Mucosa of descending colon (tissue), 3 donors: ENCODE measurements at regions not wholly inside any gene's neighbourhood (a gene's known extent, or its start where the extent isn't known, plus 50 kb on each side); places are given as distances from the start of the nearest gene placed in this dataset.
"Not testable (repeated sequence)": the region's sequence is repeated elsewhere in the genome, so short reads cannot be mapped to it uniquely, and the experiment has no call there.

Experiments used
- ATAC-seq: fragments of 200-7000 bp; cut with Tn5 transposase; one replicate; pipeline ENCODE4 v1.9.1; 2020; ENCODE audit warnings: mild to moderate bottlenecking, moderate library complexity
- DNase-seq, 3 donors: peaks; one replicate each; pipeline ENCODE4 v3.0.0-alpha.2; 2020
- H3K36me3 ChIP-seq: fragments of 200-600 bp; one replicate; pipeline ENCODE4 v1.8.0; 2021; ENCODE audit warnings: low read depth, mild to moderate bottlenecking
- H3K4me1 ChIP-seq: fragments of 200-600 bp; one replicate; pipeline ENCODE4 v1.8.0; 2021; ENCODE audit warnings: low read depth, mild to moderate bottlenecking
- H3K4me3 ChIP-seq: fragments of 200-600 bp; one replicate; pipeline ENCODE4 v1.8.0; 2021; ENCODE audit warnings: mild to moderate bottlenecking
- H3K9me3 ChIP-seq: fragments of 200-600 bp; one replicate; pipeline ENCODE4 v1.8.0; 2021; ENCODE audit warnings: mild to moderate bottlenecking
- intact Hi-C, 2 donors: fragments of 100-400 bp; cut with DNase I in 1 of 2; cut with micrococcal nuclease in 1 of 2; formaldehyde crosslinking; loops; one replicate each; pipeline versions ENCODE4 v1.11.0 to v1.11.1; 2022; cut with DNase I, micrococcal nuclease
- TF ChIP-seq, protein P1 (sequence below): fragments of 200-600 bp; IDR thresholded peaks from one replicate; pipeline ENCODE4 v1.8.0; 2022; ENCODE audit warnings: antibody characterized with exemption, mild to moderate bottlenecking
- donor health status: DM: no; HTN: no; CAD: no; lungs with moderate emphysema.
- donor health status: DM: no; HTN: no; CAD: no.
- donor health status: DM: no; HTN: yes; CAD: no.

GRCh38 chr9:94181408-94182181 is 77.5 kb upstream of the ZNF169 start:
- Histone ChIP-seq H3K4me3 (no peak overlapping the region), H3K4me1 (no peaks in the 10 kb centered on the region), H3K9me3 (no peaks in the 10 kb centered on the region), H3K36me3 (no peaks in the 10 kb centered on the region)
- intact Hi-C loops, result no loop called here
- DNase-seq (no peak), ATAC-seq (peak; percentile 18)
- TF ChIP-seq, protein P1, sequence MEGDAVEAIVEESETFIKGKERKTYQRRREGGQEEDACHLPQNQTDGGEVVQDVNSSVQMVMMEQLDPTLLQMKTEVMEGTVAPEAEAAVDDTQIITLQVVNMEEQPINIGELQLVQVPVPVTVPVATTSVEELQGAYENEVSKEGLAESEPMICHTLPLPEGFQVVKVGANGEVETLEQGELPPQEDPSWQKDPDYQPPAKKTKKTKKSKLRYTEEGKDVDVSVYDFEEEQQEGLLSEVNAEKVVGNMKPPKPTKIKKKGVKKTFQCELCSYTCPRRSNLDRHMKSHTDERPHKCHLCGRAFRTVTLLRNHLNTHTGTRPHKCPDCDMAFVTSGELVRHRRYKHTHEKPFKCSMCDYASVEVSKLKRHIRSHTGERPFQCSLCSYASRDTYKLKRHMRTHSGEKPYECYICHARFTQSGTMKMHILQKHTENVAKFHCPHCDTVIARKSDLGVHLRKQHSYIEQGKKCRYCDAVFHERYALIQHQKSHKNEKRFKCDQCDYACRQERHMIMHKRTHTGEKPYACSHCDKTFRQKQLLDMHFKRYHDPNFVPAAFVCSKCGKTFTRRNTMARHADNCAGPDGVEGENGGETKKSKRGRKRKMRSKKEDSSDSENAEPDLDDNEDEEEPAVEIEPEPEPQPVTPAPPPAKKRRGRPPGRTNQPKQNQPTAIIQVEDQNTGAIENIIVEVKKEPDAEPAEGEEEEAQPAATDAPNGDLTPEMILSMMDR, result no peak

GRCh38 chr9:94182532-94182931 is 76.6 kb upstream of the ZNF169 start:
- Histone ChIP-seq H3K4me3 (no peak overlapping the region), H3K36me3 (no peaks in the 10 kb centered on the region), H3K4me1 (no peaks in the 10 kb centered on the region), H3K9me3 (no peaks in the 10 kb centered on the region)
- TF ChIP-seq, protein P1, result no peak
- DNase-seq (no peak), ATAC-seq (peak; percentile 37)
- intact Hi-C loops, result no loop called here

DNA sequence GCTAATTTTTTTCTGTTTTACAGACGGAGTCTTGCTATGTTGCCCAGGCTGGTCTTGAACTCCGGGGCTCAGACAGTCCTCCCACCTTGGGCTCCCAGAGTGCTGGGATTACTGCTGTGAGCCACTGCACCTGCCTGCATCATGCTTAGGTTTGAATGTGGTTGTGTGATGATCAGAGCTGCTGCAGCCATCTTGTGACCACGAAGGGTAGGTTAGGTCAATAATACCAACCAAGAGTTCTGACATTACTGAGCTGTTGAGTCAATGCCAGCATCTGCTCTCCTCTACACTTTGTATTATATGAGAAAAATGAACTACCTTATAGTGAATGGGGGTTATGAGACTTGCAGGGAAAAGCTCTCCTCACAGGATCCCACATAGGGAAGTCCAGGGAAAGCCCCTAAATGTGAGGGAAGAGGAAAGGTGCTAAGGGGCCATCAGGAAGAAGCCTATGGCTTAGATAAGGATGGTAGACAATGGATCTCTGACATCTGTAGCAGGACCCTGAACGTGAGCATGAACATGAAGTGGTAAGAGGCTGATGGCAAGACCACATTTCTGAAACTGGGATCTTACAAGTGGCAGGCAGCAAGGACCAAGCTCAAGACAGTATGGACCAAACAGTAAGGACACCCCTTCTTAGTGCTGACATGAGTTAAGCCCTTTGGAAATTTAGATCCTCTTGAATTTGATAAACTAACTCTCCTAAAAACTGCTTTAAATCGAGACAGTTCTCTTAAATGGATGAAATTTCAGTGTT is 75.7 kb upstream of the ZNF169 start:
- Histone ChIP-seq H3K4me3 (no peak overlapping the region), H3K36me3 (no peaks in the 10 kb centered on the region), H3K4me1 (no peaks in the 10 kb centered on the region), H3K9me3 (no peaks in the 10 kb centered on the region)
- DNase-seq (no peak), ATAC-seq (no peak)
- TF ChIP-seq, protein P1, result no peak
- intact Hi-C loops, result no loop called here

GRCh38 chr9:94188246-94188645 is 70.9 kb upstream of the ZNF169 start:
- H3K4me1 ChIP-seq, result no peaks in the 10 kb centered on the region
- no peak overlapping the region for H3K4me3 ChIP-seq
- ATAC-seq (no peak), DNase-seq (no peak)
- peaks cover 11% of the 10 kb centered on the region for H3K9me3 ChIP-seq
- no peaks in the 10 kb centered on the region for H3K36me3 ChIP-seq
- TF ChIP-seq, protein P1, result no peak
- intact Hi-C loops, result no loop called here

GRCh38 chr9:94191706-94192105 is 67.4 kb upstream of the ZNF169 start:
- H3K36me3 ChIP-seq, H3K4me3 ChIP-seq, intact Hi-C loops, H3K4me1 ChIP-seq, DNase-seq, ATAC-seq: not testable (repeated sequence)
- H3K9me3 ChIP-seq, result peaks cover 21% of the 10 kb centered on the region

- TF ChIP-seq, protein P1, result no peak
- Histone ChIP-seq H3K9me3 (peaks cover 8% of the 10 kb centered on the region), H3K4me3 (no peak overlapping the region), H3K36me3 (no peaks in the 10 kb centered on the region), H3K4me1 (no peaks in the 10 kb centered on the region)
- ATAC-seq (no peak), DNase-seq (no peak)
- intact Hi-C loops, result no loop called here
Measured at GRCh38 chr9:94198414-94198813, 60.7 kb upstream of the ZNF169 start.
